CD14-positive monocyte (primary cell): ENCODE measurements at regions not wholly inside any gene's neighbourhood (a gene's known extent, or its start where the extent isn't known, plus 50 kb on each side); places are given as distances from the start of the nearest gene placed in this dataset.

Source experiments
- DNase-seq, 3 donors: peaks; one replicate each; pipeline ENCODE4 v3.0.0-alpha.2; 2011 to 2022
- H2AFZ ChIP-seq: 2 replicates; pipeline ENCODE4 v1.6.0; 2012; ENCODE audit warnings: mild to moderate bottlenecking, low read depth, low read length, inconsistent platforms; ENCODE audit not compliant: insufficient read depth, poor library complexity, severe bottlenecking
- H3K27ac ChIP-seq, 2 donors: 1 replicate in 1 of 2; 2 replicates in 1 of 2; pipeline ENCODE4 v1.5.1; 2012 to 2013; ENCODE audit warnings: low read length in 2 of 2, control low read depth in 1 of 2, inconsistent platforms in 1 of 2, low read depth in 1 of 2, mild to moderate bottlenecking in 1 of 2
- H3K27me3 ChIP-seq, 2 donors: one replicate each; pipeline versions ENCODE4 v1.6.0 to v1.6.1; 2011 to 2013; ENCODE audit warnings: low read length in 2 of 2; ENCODE audit not compliant: control insufficient read depth in 2 of 2, insufficient read depth in 2 of 2
- H3K36me3 ChIP-seq, 2 donors: replicated peaks in 1 of 2; 1 replicate in 1 of 2; 2 replicates in 1 of 2; pipeline versions ENCODE4 v1.5.1 to v1.6.1; 2012 to 2013; ENCODE audit warnings: low read length in 2 of 2, control low read depth in 1 of 2, inconsistent platforms in 1 of 2, mild to moderate bottlenecking in 1 of 2; ENCODE audit not compliant: insufficient read depth in 2 of 2, control insufficient read depth in 1 of 2
- H3K4me1 ChIP-seq, 2 donors: 1 replicate in 1 of 2; 2 replicates in 1 of 2; pipeline versions ENCODE4 v1.5.1 to v1.6.1; 2012 to 2013; ENCODE audit warnings: low read length in 2 of 2, control low read depth in 1 of 2, inconsistent platforms in 1 of 2, mild to moderate bottlenecking in 1 of 2, moderate library complexity in 1 of 2; ENCODE audit not compliant: insufficient read depth in 2 of 2, control insufficient read depth in 1 of 2
- H3K4me2 ChIP-seq: replicated peaks from 2 replicates; pipeline ENCODE3; 2012; ENCODE audit warnings: low read length, moderate library complexity, mild to moderate bottlenecking; ENCODE audit not compliant: poor library complexity, severe bottlenecking; ENCODE audit errors: extremely low read depth
- H3K4me3 ChIP-seq, 3 experiments: fragments of 200-600 bp in 1 of 3; sonication (generic) in 1 of 3; replicated peaks in 1 of 3; 1 replicate in 2 of 3; 2 replicates in 1 of 3; pipeline ENCODE4 v1.5.1; 2011 to 2013; ENCODE audit warnings: low read length in 3 of 3, mild to moderate bottlenecking in 3 of 3, control low read depth in 2 of 3, low read depth in 2 of 3, inconsistent platforms in 1 of 3, moderate library complexity in 1 of 3
- H3K79me2 ChIP-seq: 2 replicates; pipeline ENCODE4 v1.6.0; 2012; ENCODE audit warnings: mild to moderate bottlenecking, control low read depth, inconsistent platforms, low read length, moderate library complexity; ENCODE audit not compliant: insufficient read depth
- H3K9ac ChIP-seq: 2 replicates; pipeline ENCODE4 v1.6.0; 2017; ENCODE audit warnings: low read length, mild to moderate bottlenecking; ENCODE audit not compliant: insufficient read depth, poor library complexity, severe bottlenecking
- H3K9me3 ChIP-seq, 2 donors: replicated peaks in 1 of 2; 1 replicate in 1 of 2; 2 replicates in 1 of 2; pipeline versions ENCODE4 v1.5.1 to v1.6.1; 2012 to 2013; ENCODE audit warnings: low read length in 2 of 2, control low read depth in 1 of 2; ENCODE audit not compliant: control insufficient read depth in 1 of 2, insufficient read depth in 1 of 2
- H4K20me1 ChIP-seq: 2 replicates; pipeline ENCODE4 v1.6.0; 2012; ENCODE audit warnings: mild to moderate bottlenecking, low read length, control low read depth, moderate library complexity; ENCODE audit not compliant: insufficient read depth
- H3K27ac Mint-ChIP-seq, 7 donors: one replicate each; pipeline ENCODE4 v1.8.0; 2020; ENCODE audit warnings: mild to moderate bottlenecking in 7 of 7, mixed read lengths in 7 of 7, moderate library complexity in 6 of 7, inconsistent platforms in 2 of 7
- H3K27me3 Mint-ChIP-seq, 3 donors: one replicate each; pipeline ENCODE4 v1.8.0; 2021 to 2022; ENCODE audit warnings: low read depth in 3 of 3, mild to moderate bottlenecking in 3 of 3, mixed read lengths in 3 of 3, moderate library complexity in 3 of 3, inconsistent platforms in 1 of 3
- H3K36me3 Mint-ChIP-seq, 2 donors: one replicate each; pipeline ENCODE4 v1.8.0; 2020; ENCODE audit warnings: mixed read lengths in 2 of 2, inconsistent platforms in 1 of 2, mild to moderate bottlenecking in 1 of 2
- H3K4me1 Mint-ChIP-seq: one replicate; pipeline ENCODE4 v1.8.0; 2020; ENCODE audit warnings: mild to moderate bottlenecking, mixed read lengths
- H3K4me3 Mint-ChIP-seq, 2 donors: one replicate each; pipeline ENCODE4 v1.8.0; 2020; ENCODE audit warnings: mild to moderate bottlenecking in 2 of 2, mixed read lengths in 2 of 2, moderate library complexity in 1 of 2
- H3K9me3 Mint-ChIP-seq, 7 donors: one replicate each; pipeline ENCODE4 v1.8.0; 2020 to 2022; ENCODE audit warnings: mixed read lengths in 7 of 7, mild to moderate bottlenecking in 6 of 7, moderate library complexity in 6 of 7, inconsistent platforms in 2 of 7
- WGBS: methylation state at CpG from one replicate; pipeline ENCODE4 v1.1.5; 2013; ENCODE audit warnings: missing lambda C conversion rate; ENCODE audit not compliant: insufficient coverage; 5-methylcytosine and 5-hydroxymethylcytosine counted together
- intact Hi-C, 2 donors: fragments of 100-400 bp; cut with micrococcal nuclease; formaldehyde crosslinking; loops; one replicate each; pipeline versions ENCODE4 v1.15.0 to v1.15.1; 2023
- TF ChIP-seq, protein P1 (sequence below): fragments of 200-600 bp; IDR thresholded peaks from one replicate; pipeline ENCODE4 v1.8.0; 2022; ENCODE audit warnings: antibody characterized with exemption, mild to moderate bottlenecking

DNA sequence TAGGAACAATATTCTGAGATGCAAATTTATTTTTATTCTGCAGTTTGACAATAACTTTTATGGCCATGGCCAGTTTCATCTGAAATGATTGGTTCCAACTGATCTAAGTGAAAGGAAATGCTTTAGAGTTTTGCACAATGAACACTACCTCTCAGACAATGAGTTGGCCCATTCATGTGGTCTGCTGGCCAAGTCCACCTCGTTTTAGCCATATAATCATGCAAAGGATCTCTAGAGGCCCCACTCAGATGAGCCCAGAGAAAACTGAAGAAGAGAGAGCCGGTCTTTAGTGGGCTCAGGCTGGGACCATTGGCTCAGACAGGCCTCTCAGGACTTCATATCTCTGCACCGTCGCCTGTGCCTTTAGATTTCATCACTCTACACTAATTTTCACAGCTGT, 254.7 kb downstream of the MREG start:
- H3K27ac Mint-ChIP-seq, result no peak overlapping the region
- Histone ChIP-seq H4K20me1 (no peaks in the 10 kb centered on the region), H3K9ac (no peak overlapping the region), H3K27me3 (no peaks in the 10 kb centered on the region), H3K9me3 (peaks cover 0 to 3% of the 10 kb centered on the region in 2 donors), H3K27ac (no peak overlapping the region), H3K36me3 (no peaks in the 10 kb centered on the region), H2AFZ (no peak overlapping the region), H3K4me3 (no peak overlapping the region), H3K79me2 (no peaks in the 10 kb centered on the region), H3K4me1 (peaks cover 21 to 22% of the 10 kb centered on the region in 2 donors), H3K4me2 (no peak overlapping the region)
- H3K9me3 Mint-ChIP-seq, result peaks cover 2 to 11% (median 5%) of the 10 kb centered on the region in 7 donors
- no peak overlapping the region for H3K4me3 Mint-ChIP-seq
- H3K4me1 Mint-ChIP-seq, result peaks cover 25% of the 10 kb centered on the region
- 89% methylated on average over 1 of the region's 4 CpGs for WGBS
- intact Hi-C loops, result no loop called here
- TF ChIP-seq, protein P1, sequence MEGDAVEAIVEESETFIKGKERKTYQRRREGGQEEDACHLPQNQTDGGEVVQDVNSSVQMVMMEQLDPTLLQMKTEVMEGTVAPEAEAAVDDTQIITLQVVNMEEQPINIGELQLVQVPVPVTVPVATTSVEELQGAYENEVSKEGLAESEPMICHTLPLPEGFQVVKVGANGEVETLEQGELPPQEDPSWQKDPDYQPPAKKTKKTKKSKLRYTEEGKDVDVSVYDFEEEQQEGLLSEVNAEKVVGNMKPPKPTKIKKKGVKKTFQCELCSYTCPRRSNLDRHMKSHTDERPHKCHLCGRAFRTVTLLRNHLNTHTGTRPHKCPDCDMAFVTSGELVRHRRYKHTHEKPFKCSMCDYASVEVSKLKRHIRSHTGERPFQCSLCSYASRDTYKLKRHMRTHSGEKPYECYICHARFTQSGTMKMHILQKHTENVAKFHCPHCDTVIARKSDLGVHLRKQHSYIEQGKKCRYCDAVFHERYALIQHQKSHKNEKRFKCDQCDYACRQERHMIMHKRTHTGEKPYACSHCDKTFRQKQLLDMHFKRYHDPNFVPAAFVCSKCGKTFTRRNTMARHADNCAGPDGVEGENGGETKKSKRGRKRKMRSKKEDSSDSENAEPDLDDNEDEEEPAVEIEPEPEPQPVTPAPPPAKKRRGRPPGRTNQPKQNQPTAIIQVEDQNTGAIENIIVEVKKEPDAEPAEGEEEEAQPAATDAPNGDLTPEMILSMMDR, result no peak
- H3K36me3 Mint-ChIP-seq, result peaks cover 2% of the 10 kb centered on the region in 2 donors
- peaks cover 0 to 7% (median 2%) of the 10 kb centered on the region in 3 donors for H3K27me3 Mint-ChIP-seq
- no peak for DNase-seq

DNA sequence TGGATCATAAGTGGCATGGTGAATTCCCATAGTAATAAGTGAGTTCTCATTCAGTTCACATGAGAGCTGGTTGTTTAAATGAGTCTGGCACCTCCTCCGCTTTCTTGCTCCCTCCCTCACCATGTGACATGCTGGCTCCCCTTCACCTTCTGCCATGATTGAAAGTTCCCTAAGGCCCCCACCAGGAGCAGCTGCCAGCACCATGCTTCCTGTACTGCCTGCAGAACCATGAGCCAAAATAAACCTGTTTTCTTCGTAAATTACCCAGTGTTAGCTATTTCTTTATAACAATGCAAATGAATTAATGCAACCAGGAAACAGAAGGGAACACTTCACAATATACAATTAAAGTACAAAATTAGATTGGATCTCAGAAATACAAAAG, 257.0 kb downstream of the MREG start:
- no peaks in the 10 kb centered on the region for H3K27me3 ChIP-seq
- no peak for DNase-seq
- H4K20me1 ChIP-seq, result no peaks in the 10 kb centered on the region
- H3K4me2 ChIP-seq, result peak overlapping the region; percentile 33
- no peaks in the 10 kb centered on the region for H3K79me2 ChIP-seq
- no peaks in the 10 kb centered on the region for H3K9me3 ChIP-seq
- peaks cover 25% of the 10 kb centered on the region for H3K4me1 Mint-ChIP-seq
- intact Hi-C loops, result no loop called here
- H3K27ac ChIP-seq, result peak overlapping the region in 1 of 2 donors; percentile 70
- H3K27ac Mint-ChIP-seq, result peak overlapping the region; percentile 67 to 94 (median 92)
- peak overlapping the region in 1 of 3 experiments; percentile 53 for H3K4me3 ChIP-seq
- no peak overlapping the region for H3K9ac ChIP-seq
- peaks cover 21 to 22% of the 10 kb centered on the region in 2 donors for H3K4me1 ChIP-seq
- H3K36me3 Mint-ChIP-seq, result peaks cover 2% of the 10 kb centered on the region in 2 donors
- no peaks in the 10 kb centered on the region for H3K36me3 ChIP-seq
- peaks cover 0 to 9% (median 0%) of the 10 kb centered on the region in 3 donors for H3K27me3 Mint-ChIP-seq
- no peak overlapping the region for H2AFZ ChIP-seq
- no peak overlapping the region for H3K4me3 Mint-ChIP-seq
- WGBS, result 100% methylated on average over 1 of the region's 2 CpGs
- H3K9me3 Mint-ChIP-seq, result peaks cover 0 to 6% (median 2%) of the 10 kb centered on the region in 7 donors
- TF ChIP-seq, protein P1, result no peak
